ENCODE measurements at regions not wholly inside any gene's neighbourhood (a gene's known extent, or its start where the extent isn't known, plus 50 kb on each side); places are given as distances from the start of the nearest gene placed in this dataset.
A peak's percentile ranks its signal among the peaks of the same experiment; 100 is the strongest.

GRCh38 chr11:135031205-135031989 lies 619.4 kb upstream of the B3GAT1 start:
- Histone ChIP-seq H3K27ac (replicated peaks in 1 of 4) (no peak overlapping the region), H3K27me3 (peaks cover 0 to 51% (median 0%) of the 10 kb centered on the region in 4 donors), H3K4me1 (no peaks in the 10 kb centered on the region), H3K4me3 (no peak overlapping the region), H3K36me3 (no peaks in the 10 kb centered on the region), H3K9me3 (no peaks in the 10 kb centered on the region)
- intact Hi-C loops (cut with DNase I) = no loop called here
- TF ChIP-seq CTCF (IDR thresholded peaks at IDR 0.05) (no peak), POLR2AphosphoS5 (IDR thresholded peaks at IDR 0.05) (no peak), POLR2A (IDR thresholded peaks at IDR 0.05; ENCODE audit: low read depth) (no peak), EP300 (IDR thresholded peaks at IDR 0.05) (no peak)
- 25% methylated on average over 8 of the region's 8 CpGs for WGBS
- DNase-seq (ENCODE audit: extremely low spot score) = peak; percentile 34

DNA sequence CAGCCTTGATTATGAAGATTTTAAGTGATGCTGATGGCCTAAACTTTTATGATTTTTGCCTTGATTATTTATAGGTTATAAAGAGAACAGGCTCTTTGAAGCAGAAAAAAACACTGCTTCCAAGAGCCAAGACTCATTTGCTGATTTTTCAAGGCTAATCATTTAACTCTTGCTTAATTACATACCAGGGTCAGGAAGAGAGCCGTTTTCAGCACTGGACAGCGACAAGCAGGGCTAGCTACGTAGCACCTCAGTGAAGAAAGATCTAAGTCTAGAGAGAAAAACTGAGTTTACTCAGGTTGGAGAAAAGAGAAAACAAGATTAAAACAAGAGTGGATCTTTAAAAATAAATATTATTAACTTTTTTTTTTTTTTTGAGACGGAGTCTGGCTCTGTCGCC lies 615.4 kb upstream of the B3GAT1 start:
- no peak for DNase-seq (ENCODE audit: extremely low spot score)
- intact Hi-C loops (cut with DNase I) = no loop called here
- H3K4me1 ChIP-seq = no peaks in the 10 kb centered on the region
- no peak overlapping the region for H3K27ac ChIP-seq (replicated peaks in 1 of 4)
- H3K36me3 ChIP-seq = no peaks in the 10 kb centered on the region
- no peaks in the 10 kb centered on the region for H3K9me3 ChIP-seq
- H3K27me3 ChIP-seq = peaks cover 0 to 30% (median 0%) of the 10 kb centered on the region in 4 donors
- TF ChIP-seq CTCF (IDR thresholded peaks at IDR 0.05) (no peak), POLR2A (IDR thresholded peaks at IDR 0.05; ENCODE audit: low read depth) (no peak), EP300 (IDR thresholded peaks at IDR 0.05) (no peak), POLR2AphosphoS5 (IDR thresholded peaks at IDR 0.05) (no peak)
- no peak overlapping the region for H3K4me3 ChIP-seq
- WGBS = 33% methylated on average over 5 of the region's 5 CpGs

GRCh38 chr11:135023499-135023898 lies 611.5 kb upstream of the B3GAT1 start:
- H3K4me3 ChIP-seq = no peak overlapping the region
- no peaks in the 10 kb centered on the region for H3K9me3 ChIP-seq
- WGBS = 81% methylated on average over 2 of the region's 2 CpGs
- no peaks in the 10 kb centered on the region for H3K4me1 ChIP-seq
- TF ChIP-seq CTCF (IDR thresholded peaks at IDR 0.05) = no peak
- TF ChIP-seq POLR2A (IDR thresholded peaks at IDR 0.05; ENCODE audit: low read depth) = no peak
- no peak for TF ChIP-seq POLR2AphosphoS5 (IDR thresholded peaks at IDR 0.05)
- H3K27ac ChIP-seq (replicated peaks in 1 of 4) = no peak overlapping the region
- DNase-seq (ENCODE audit: extremely low spot score) = peak; percentile 80
- no peaks in the 10 kb centered on the region for H3K27me3 ChIP-seq
- intact Hi-C loops (cut with DNase I) = no loop called here
- H3K36me3 ChIP-seq = no peaks in the 10 kb centered on the region

DNA sequence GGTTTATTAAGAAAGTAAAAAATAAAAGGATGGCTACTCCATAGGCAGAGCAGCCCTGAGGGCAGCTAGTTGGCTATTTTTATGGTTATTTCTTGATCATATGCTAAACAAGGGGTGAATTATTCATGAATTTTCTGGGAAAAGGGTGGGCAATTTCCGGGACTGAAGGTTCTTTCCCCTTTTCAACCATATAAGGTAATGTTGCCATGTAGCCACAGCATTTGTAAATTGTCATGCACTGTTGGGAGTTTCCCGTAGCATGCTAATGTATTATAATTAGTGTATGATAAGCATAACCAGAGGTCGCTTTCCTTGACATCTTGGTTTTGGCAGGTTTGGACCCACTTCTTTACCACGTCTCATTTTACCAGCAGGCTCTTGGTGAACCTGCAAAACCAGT lies 610.4 kb upstream of the B3GAT1 start:
- no peaks in the 10 kb centered on the region for H3K27me3 ChIP-seq
- intact Hi-C loops (cut with DNase I) = no loop called here
- no peaks in the 10 kb centered on the region for H3K4me1 ChIP-seq
- no peak overlapping the region for H3K27ac ChIP-seq (replicated peaks in 1 of 4)
- TF ChIP-seq CTCF (IDR thresholded peaks at IDR 0.05) (no peak), POLR2AphosphoS5 (IDR thresholded peaks at IDR 0.05) (no peak)
- DNase-seq (ENCODE audit: extremely low spot score) = peak; percentile 17
- no peaks in the 10 kb centered on the region for H3K9me3 ChIP-seq
- H3K36me3 ChIP-seq = no peaks in the 10 kb centered on the region
- 81% methylated on average over 4 of the region's 4 CpGs for WGBS
- no peak overlapping the region for H3K4me3 ChIP-seq

DNA sequence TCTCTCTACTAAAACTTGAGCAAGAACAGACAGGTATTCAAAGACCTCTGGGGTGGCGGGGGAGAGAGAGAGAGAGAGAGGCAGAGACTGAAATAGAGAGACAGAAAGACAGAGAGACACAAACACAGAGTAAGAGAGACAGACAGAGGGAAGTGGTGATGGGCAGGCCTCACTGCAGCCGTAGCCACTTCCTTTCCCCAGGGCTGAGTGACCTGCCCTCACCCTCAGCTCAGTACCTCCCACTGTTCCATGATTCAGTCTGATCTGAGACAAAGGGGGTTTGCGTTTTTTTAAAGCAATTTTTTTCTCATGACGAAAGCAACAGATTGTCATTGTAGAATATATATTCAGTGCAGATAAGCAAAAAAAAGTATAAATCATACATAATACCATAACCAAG lies 607.9 kb upstream of the B3GAT1 start:
- Histone ChIP-seq H3K27me3 (peaks cover 0 to 13% (median 0%) of the 10 kb centered on the region in 4 donors), H3K36me3 (no peaks in the 10 kb centered on the region), H3K9me3 (no peaks in the 10 kb centered on the region), H3K4me1 (no peaks in the 10 kb centered on the region), H3K4me3 (no peak overlapping the region), H3K27ac (replicated peaks in 1 of 4) (no peak overlapping the region)
- intact Hi-C loops (cut with DNase I) = no loop called here
- peak; percentile 89 for DNase-seq (ENCODE audit: extremely low spot score)
- WGBS = 66% methylated on average over 4 of the region's 4 CpGs
- no peak for TF ChIP-seq POLR2AphosphoS5 (IDR thresholded peaks at IDR 0.05)
- no peak for TF ChIP-seq EP300 (IDR thresholded peaks at IDR 0.05)
- TF ChIP-seq POLR2A (IDR thresholded peaks at IDR 0.05; ENCODE audit: low read depth) = no peak
- TF ChIP-seq CTCF (IDR thresholded peaks at IDR 0.05) = no peak

All from esophagus muscularis mucosa (tissue), 4 donors.